Right atrium auricular region (tissue), 2 donors: ENCODE measurements at regions not wholly inside any gene's neighbourhood (a gene's known extent, or its start where the extent isn't known, plus 50 kb on each side); places are given as distances from the start of the nearest gene placed in this dataset.

ENCODE experiments used
- DNase-seq: peaks from one replicate; pipeline ENCODE4 v3.0.0-alpha.2; 2019; ENCODE audit warnings: low spot score
- H3K27ac ChIP-seq, 2 donors: fragments of 200-600 bp; sonication (generic); 1 replicate in 1 of 2; 2 replicates in 1 of 2; pipeline ENCODE4 v1.5.1; 2016 to 2019
- H3K27me3 ChIP-seq, 2 donors: fragments of 200-600 bp; sonication (generic); one replicate each; pipeline versions ENCODE4 v1.5.1 to v1.6.0; 2017 to 2019
- H3K36me3 ChIP-seq: fragments of 200-600 bp; sonication (generic); one replicate; pipeline ENCODE4 v1.5.1; 2016
- H3K4me1 ChIP-seq, 2 donors: fragments of 200-600 bp; sonication (generic); one replicate each; pipeline versions ENCODE4 v1.5.1 to v1.6.0; 2017 to 2019
- H3K4me3 ChIP-seq, 2 donors: fragments of 200-600 bp; sonication (generic); 1 replicate in 1 of 2; 2 replicates in 1 of 2; pipeline ENCODE4 v1.5.1; 2017 to 2019; ENCODE audit warnings: mild to moderate bottlenecking in 1 of 2, moderate library complexity in 1 of 2
- H3K9me3 ChIP-seq, 2 donors: fragments of 200-600 bp; sonication (generic); one replicate each; pipeline ENCODE4 v1.5.1; 2019
- TF ChIP-seq, protein P1 (sequence below), 2 donors: fragments of 200-600 bp; sonication (generic); IDR thresholded peaks; one replicate each; pipeline ENCODE4 v1.5.1; 2019; ENCODE audit warnings: antibody characterized with exemption in 2 of 2

DNA sequence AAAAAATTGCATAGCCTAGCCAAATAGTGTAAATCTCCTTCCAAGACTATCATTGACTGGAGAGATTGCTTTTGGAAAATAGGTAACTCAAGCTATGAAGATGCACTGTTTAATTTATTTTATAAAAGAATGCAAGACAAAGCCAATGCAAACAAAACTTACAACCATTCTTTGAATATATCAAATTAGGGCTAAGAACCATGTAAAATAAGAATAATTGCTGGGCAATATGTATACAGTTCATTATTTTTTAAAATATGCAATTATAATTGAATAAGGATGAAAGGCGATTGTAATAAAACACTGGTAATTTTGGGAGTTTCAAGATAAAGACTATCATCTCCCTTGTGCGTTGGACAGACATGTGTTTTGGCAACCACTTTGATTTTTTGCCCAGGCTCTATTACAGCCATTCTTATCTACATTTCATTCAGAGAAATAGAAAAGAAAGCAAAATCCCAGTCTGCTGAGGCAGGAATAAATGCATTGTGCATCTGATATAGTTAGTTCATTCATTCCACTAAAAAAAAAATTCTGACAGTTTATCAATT is 242.3 kb upstream of the ROBO1 start:
- Histone ChIP-seq H3K4me3 (no peak overlapping the region), H3K9me3 (no peaks in the 10 kb centered on the region), H3K4me1 (no peaks in the 10 kb centered on the region), H3K36me3 (no peaks in the 10 kb centered on the region), H3K27ac (no peak overlapping the region), H3K27me3 (no peaks in the 10 kb centered on the region)
- no peak for DNase-seq
- TF ChIP-seq, protein P1, sequence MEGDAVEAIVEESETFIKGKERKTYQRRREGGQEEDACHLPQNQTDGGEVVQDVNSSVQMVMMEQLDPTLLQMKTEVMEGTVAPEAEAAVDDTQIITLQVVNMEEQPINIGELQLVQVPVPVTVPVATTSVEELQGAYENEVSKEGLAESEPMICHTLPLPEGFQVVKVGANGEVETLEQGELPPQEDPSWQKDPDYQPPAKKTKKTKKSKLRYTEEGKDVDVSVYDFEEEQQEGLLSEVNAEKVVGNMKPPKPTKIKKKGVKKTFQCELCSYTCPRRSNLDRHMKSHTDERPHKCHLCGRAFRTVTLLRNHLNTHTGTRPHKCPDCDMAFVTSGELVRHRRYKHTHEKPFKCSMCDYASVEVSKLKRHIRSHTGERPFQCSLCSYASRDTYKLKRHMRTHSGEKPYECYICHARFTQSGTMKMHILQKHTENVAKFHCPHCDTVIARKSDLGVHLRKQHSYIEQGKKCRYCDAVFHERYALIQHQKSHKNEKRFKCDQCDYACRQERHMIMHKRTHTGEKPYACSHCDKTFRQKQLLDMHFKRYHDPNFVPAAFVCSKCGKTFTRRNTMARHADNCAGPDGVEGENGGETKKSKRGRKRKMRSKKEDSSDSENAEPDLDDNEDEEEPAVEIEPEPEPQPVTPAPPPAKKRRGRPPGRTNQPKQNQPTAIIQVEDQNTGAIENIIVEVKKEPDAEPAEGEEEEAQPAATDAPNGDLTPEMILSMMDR (IDR thresholded peaks at IDR 0.05), result no peak

DNA sequence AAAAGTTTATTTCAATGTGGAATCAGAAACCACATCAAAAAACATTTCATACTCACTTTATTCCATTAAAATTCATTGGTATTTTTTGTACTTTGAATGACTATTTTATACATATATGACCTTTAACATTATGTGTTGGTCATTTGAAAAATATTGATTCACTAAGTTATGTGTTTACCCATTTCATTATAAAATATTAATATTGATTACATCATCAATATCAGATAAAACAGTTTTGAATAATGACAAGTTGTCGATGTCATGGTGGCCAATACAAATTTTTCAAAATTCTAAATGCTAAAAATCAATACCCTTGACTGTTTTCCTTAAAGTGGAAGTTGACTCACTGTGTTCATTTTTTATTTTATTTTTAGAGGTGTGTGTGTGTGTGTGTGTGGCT is 239.7 kb upstream of the ROBO1 start:
- no peaks in the 10 kb centered on the region for H3K9me3 ChIP-seq
- TF ChIP-seq, protein P1 (IDR thresholded peaks at IDR 0.05), result no peak
- H3K27me3 ChIP-seq, result no peaks in the 10 kb centered on the region
- no peak for DNase-seq
- H3K27ac ChIP-seq, result no peak overlapping the region
- no peaks in the 10 kb centered on the region for H3K36me3 ChIP-seq
- H3K4me1 ChIP-seq, result no peaks in the 10 kb centered on the region
- no peak overlapping the region for H3K4me3 ChIP-seq

- Histone ChIP-seq H3K36me3 (no peaks in the 10 kb centered on the region), H3K4me1 (no peaks in the 10 kb centered on the region), H3K4me3 (no peak overlapping the region), H3K27me3 (no peaks in the 10 kb centered on the region), H3K27ac (no peak overlapping the region), H3K9me3 (no peaks in the 10 kb centered on the region)
- TF ChIP-seq, protein P1 (IDR thresholded peaks at IDR 0.05), result no peak
- DNase-seq, result no peak
Measured at GRCh38 chr3:80006315-80006714, 238.5 kb upstream of the ROBO1 start.

GRCh38 chr3:80000022-80000421 is 232.2 kb upstream of the ROBO1 start:
- TF ChIP-seq, protein P1 (IDR thresholded peaks at IDR 0.05), result no peak
- no peak overlapping the region for H3K27ac ChIP-seq

DNA sequence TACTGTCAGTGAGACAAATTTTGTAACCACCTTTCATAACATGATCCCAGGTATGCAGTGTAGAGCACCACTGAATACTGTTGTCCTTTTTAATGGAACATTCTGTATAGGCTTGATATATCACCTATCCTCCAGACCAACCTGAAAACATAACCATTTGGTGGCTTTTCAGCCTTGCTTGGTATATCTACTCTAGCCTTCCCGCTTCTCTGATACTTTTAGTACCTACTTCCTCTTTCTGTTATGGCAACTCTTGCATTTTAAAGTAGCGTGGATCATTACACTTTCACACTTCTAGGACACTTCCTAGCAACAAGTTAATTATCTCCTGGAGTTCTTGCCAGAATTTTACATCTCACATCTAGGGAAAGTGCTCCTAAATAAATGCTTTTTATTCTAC is 226.6 kb upstream of the ROBO1 start:
- no peak overlapping the region for H3K4me3 ChIP-seq
- no peaks in the 10 kb centered on the region for H3K9me3 ChIP-seq
- H3K27me3 ChIP-seq, result no peaks in the 10 kb centered on the region
- no peak for DNase-seq
- TF ChIP-seq, protein P1 (IDR thresholded peaks at IDR 0.05), result no peak
- H3K27ac ChIP-seq, result no peak overlapping the region
- no peaks in the 10 kb centered on the region for H3K4me1 ChIP-seq
- H3K36me3 ChIP-seq, result no peaks in the 10 kb centered on the region

More at GRCh38 chr3:80000022-80000421, 232.2 kb upstream of the ROBO1 start:
- H3K9me3 ChIP-seq, result no peaks in the 10 kb centered on the region
- H3K4me1 ChIP-seq, result no peaks in the 10 kb centered on the region
- H3K4me3 ChIP-seq, result no peak overlapping the region
- DNase-seq, result no peak
- no peaks in the 10 kb centered on the region for H3K27me3 ChIP-seq
- H3K36me3 ChIP-seq, result no peaks in the 10 kb centered on the region

GRCh38 chr3:79986338-79986737 is 218.5 kb upstream of the ROBO1 start:
- no peaks in the 10 kb centered on the region for H3K4me1 ChIP-seq
- no peak overlapping the region for H3K4me3 ChIP-seq
- TF ChIP-seq, protein P1 (IDR thresholded peaks at IDR 0.05), result no peak
- no peak overlapping the region for H3K27ac ChIP-seq
- no peaks in the 10 kb centered on the region for H3K9me3 ChIP-seq
- no peaks in the 10 kb centered on the region for H3K36me3 ChIP-seq
- H3K27me3 ChIP-seq, result no peaks in the 10 kb centered on the region
- no peak for DNase-seq
